HepG2 (cell line): ENCODE measurements at regions not wholly inside any gene's neighbourhood (a gene's known extent, or its start where the extent isn't known, plus 50 kb on each side); places are given as distances from the start of the nearest gene placed in this dataset.

Experiments used
- PLRG1 ChIP-seq: fragments of 450-650 bp; conservative IDR thresholded peaks from 2 replicates; pipeline ENCODE4 v1.6.1; 2016
- TOPORS ChIP-seq: sonication (generic); formaldehyde crosslinking; IDR thresholded peaks from 2 replicates; pipeline ENCODE4 v1.8.0; 2023; ENCODE audit warnings: mild to moderate bottlenecking, missing genetic modification reagents
- ZNF24 ChIP-seq: fragments of 450-650 bp; IDR thresholded peaks from 2 replicates; pipeline ENCODE4 v1.6.1; 2017; ENCODE audit warnings: antibody characterized with exemption, mild to moderate bottlenecking
- TF ChIP-seq, protein P1 (sequence below): sonication (generic); formaldehyde crosslinking; IDR thresholded peaks from 2 replicates; pipeline ENCODE4 v1.8.0; 2022; ENCODE audit warnings: missing genetic modification reagents, mild to moderate bottlenecking, inconsistent platforms, borderline replicate concordance
- TF ChIP-seq, protein P2 (sequence below): sonication (generic); formaldehyde crosslinking; IDR thresholded peaks from 2 replicates; pipeline ENCODE4 v1.5.0; 2020; ENCODE audit warnings: mild to moderate bottlenecking, missing genetic modification reagents, moderate library complexity
- TF ChIP-seq, protein P3 (sequence below): sonication (generic); formaldehyde crosslinking; IDR thresholded peaks from 2 replicates; pipeline ENCODE4 v1.4.0; 2020; ENCODE audit warnings: missing genetic modification reagents, mild to moderate bottlenecking, borderline replicate concordance

DNA sequence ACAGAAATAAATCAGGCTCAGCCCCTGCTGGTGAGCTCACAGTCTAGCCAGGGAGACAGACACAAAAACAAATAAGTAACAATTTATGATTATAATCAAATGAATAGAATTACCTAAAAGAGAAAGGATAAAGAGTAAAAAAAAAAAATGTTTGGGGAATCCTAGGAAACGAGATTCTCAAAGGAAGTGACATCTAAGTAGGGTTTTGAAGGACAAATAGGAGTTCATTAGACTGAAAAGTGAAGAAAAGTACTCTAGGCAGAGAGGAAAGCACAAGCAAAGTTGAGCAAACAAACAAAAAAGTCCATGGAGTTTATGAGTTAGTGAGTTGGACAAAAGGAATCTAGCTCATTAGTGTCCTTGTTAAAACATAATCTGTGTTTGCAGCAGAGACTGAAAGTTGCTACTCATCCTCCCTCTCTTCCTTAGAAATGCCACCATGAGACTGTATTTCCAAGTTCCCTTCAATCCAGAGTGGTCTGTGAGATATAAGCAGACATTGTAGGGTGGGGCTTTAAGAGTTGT lies 145.6 kb downstream of the SPATA18 start:
- TF ChIP-seq PLRG1 = no peak
- TF ChIP-seq, protein P1, sequence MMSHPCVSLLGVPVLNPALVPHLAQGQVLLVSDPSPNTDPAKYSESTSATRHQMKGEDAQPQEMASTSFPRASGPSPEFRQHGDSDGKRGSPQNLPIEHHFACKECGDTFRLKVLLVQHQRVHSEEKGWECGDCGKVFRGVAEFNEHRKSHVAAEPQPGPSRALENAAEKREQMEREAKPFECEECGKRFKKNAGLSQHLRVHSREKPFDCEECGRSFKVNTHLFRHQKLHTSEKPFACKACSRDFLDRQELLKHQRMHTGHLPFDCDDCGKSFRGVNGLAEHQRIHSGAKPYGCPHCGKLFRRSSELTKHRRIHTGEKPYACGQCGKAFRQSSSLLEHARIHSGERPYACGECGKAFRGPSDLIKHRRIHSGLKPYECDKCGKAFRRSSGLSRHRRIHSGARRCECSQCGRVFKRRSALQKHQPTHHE (CRISPR knock-in tag) = no peak
- TF ChIP-seq, protein P2, sequence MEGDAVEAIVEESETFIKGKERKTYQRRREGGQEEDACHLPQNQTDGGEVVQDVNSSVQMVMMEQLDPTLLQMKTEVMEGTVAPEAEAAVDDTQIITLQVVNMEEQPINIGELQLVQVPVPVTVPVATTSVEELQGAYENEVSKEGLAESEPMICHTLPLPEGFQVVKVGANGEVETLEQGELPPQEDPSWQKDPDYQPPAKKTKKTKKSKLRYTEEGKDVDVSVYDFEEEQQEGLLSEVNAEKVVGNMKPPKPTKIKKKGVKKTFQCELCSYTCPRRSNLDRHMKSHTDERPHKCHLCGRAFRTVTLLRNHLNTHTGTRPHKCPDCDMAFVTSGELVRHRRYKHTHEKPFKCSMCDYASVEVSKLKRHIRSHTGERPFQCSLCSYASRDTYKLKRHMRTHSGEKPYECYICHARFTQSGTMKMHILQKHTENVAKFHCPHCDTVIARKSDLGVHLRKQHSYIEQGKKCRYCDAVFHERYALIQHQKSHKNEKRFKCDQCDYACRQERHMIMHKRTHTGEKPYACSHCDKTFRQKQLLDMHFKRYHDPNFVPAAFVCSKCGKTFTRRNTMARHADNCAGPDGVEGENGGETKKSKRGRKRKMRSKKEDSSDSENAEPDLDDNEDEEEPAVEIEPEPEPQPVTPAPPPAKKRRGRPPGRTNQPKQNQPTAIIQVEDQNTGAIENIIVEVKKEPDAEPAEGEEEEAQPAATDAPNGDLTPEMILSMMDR (CRISPR knock-in tag) = no peak
- TF ChIP-seq, protein P3, sequence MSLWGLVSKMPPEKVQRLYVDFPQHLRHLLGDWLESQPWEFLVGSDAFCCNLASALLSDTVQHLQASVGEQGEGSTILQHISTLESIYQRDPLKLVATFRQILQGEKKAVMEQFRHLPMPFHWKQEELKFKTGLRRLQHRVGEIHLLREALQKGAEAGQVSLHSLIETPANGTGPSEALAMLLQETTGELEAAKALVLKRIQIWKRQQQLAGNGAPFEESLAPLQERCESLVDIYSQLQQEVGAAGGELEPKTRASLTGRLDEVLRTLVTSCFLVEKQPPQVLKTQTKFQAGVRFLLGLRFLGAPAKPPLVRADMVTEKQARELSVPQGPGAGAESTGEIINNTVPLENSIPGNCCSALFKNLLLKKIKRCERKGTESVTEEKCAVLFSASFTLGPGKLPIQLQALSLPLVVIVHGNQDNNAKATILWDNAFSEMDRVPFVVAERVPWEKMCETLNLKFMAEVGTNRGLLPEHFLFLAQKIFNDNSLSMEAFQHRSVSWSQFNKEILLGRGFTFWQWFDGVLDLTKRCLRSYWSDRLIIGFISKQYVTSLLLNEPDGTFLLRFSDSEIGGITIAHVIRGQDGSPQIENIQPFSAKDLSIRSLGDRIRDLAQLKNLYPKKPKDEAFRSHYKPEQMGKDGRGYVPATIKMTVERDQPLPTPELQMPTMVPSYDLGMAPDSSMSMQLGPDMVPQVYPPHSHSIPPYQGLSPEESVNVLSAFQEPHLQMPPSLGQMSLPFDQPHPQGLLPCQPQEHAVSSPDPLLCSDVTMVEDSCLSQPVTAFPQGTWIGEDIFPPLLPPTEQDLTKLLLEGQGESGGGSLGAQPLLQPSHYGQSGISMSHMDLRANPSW (CRISPR knock-in tag) = no peak
- TF ChIP-seq ZNF24 = no peak
- no peak for TF ChIP-seq TOPORS (CRISPR knock-in tag)
